HL-60 (cell line): ENCODE measurements at regions not wholly inside any gene's neighbourhood (a gene's known extent, or its start where the extent isn't known, plus 50 kb on each side); places are given as distances from the start of the nearest gene placed in this dataset.
"Not testable (repeated sequence)": the region's sequence is repeated elsewhere in the genome, so short reads cannot be mapped to it uniquely, and the experiment has no call there.

ENCODE experiments used
- DNase-seq, 2 experiments: peaks; one replicate each; pipeline ENCODE4 v3.0.0-alpha.2; 2010 to 2020; ENCODE audit warnings: low read depth in 1 of 2, low spot score in 1 of 2
- H3K27ac ChIP-seq: fragments of 250-450 bp; sonication (Bioruptor Pico); replicated peaks from 2 replicates; pipeline ENCODE4 v1.5.1; 2020; ENCODE audit warnings: mild to moderate bottlenecking, moderate library complexity
- H3K27me3 ChIP-seq: fragments of 250-450 bp; sonication (Bioruptor Pico); 2 replicates; pipeline ENCODE4 v1.5.1; 2021; ENCODE audit warnings: mild to moderate bottlenecking, moderate library complexity; ENCODE audit not compliant: insufficient read depth, poor library complexity, severe bottlenecking
- H3K4me3 ChIP-seq: replicated peaks from 2 replicates; pipeline ENCODE4 v1.5.1; 2011; ENCODE audit warnings: mild to moderate bottlenecking, control low read depth, low read length; ENCODE audit not compliant: insufficient read depth
- CTCF ChIP-seq: IDR thresholded peaks from one replicate; pipeline ENCODE4 v1.5.1; 2011; ENCODE audit warnings: low read length, control low read depth, inconsistent platforms; ENCODE audit not compliant: insufficient read depth
- GABPA ChIP-seq: IDR thresholded peaks from 2 replicates; pipeline ENCODE4 v1.6.1; 2012; ENCODE audit warnings: low read depth
- POLR2AphosphoS5 ChIP-seq: IDR thresholded peaks from 2 replicates; pipeline ENCODE4 v1.6.1; 2012; ENCODE audit warnings: low read depth
- SPI1 ChIP-seq: IDR thresholded peaks from 2 replicates; pipeline ENCODE4 v1.6.1; 2012; ENCODE audit warnings: low read depth, mild to moderate bottlenecking, borderline replicate concordance
- TF ChIP-seq, protein P1 (sequence below): IDR thresholded peaks from 2 replicates; pipeline ENCODE4 v1.6.1; 2012; ENCODE audit warnings: low read depth; ENCODE audit not compliant: insufficient replicate concordance

- no peak for DNase-seq
- no peaks in the 10 kb centered on the region for H3K27me3 ChIP-seq
- no peak for TF ChIP-seq SPI1
- TF ChIP-seq, protein P1, sequence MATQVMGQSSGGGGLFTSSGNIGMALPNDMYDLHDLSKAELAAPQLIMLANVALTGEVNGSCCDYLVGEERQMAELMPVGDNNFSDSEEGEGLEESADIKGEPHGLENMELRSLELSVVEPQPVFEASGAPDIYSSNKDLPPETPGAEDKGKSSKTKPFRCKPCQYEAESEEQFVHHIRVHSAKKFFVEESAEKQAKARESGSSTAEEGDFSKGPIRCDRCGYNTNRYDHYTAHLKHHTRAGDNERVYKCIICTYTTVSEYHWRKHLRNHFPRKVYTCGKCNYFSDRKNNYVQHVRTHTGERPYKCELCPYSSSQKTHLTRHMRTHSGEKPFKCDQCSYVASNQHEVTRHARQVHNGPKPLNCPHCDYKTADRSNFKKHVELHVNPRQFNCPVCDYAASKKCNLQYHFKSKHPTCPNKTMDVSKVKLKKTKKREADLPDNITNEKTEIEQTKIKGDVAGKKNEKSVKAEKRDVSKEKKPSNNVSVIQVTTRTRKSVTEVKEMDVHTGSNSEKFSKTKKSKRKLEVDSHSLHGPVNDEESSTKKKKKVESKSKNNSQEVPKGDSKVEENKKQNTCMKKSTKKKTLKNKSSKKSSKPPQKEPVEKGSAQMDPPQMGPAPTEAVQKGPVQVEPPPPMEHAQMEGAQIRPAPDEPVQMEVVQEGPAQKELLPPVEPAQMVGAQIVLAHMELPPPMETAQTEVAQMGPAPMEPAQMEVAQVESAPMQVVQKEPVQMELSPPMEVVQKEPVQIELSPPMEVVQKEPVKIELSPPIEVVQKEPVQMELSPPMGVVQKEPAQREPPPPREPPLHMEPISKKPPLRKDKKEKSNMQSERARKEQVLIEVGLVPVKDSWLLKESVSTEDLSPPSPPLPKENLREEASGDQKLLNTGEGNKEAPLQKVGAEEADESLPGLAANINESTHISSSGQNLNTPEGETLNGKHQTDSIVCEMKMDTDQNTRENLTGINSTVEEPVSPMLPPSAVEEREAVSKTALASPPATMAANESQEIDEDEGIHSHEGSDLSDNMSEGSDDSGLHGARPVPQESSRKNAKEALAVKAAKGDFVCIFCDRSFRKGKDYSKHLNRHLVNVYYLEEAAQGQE: no peak
Observed at GRCh38 chr1:190832511-190832910, 354.8 kb upstream of the BRINP3 start.

GRCh38 chr1:190835658-190836057, 358.0 kb upstream of the BRINP3 start:
- H3K27me3 ChIP-seq: no peaks in the 10 kb centered on the region
- no peak for DNase-seq
- no peak overlapping the region for H3K27ac ChIP-seq
- TF ChIP-seq GABPA: no peak
- TF ChIP-seq POLR2AphosphoS5: no peak
- no peak for TF ChIP-seq SPI1
- TF ChIP-seq, protein P1: no peak
- no peak for TF ChIP-seq CTCF
- no peak overlapping the region for H3K4me3 ChIP-seq

More at GRCh38 chr1:190832511-190832910, 354.8 kb upstream of the BRINP3 start:
- Histone ChIP-seq H3K27ac (no peak overlapping the region), H3K4me3 (no peak overlapping the region)

GRCh38 chr1:190837200-190837599, 359.5 kb upstream of the BRINP3 start:
- not testable (repeated sequence) for H3K4me3 ChIP-seq, H3K27me3 ChIP-seq, H3K27ac ChIP-seq, DNase-seq

GRCh38 chr1:190837888-190838287, 360.2 kb upstream of the BRINP3 start:
- no peak for DNase-seq
- Histone ChIP-seq H3K27me3 (no peaks in the 10 kb centered on the region), H3K4me3 (no peak overlapping the region), H3K27ac (no peak overlapping the region)
- no peak for TF ChIP-seq CTCF
- no peak for TF ChIP-seq GABPA
- TF ChIP-seq, protein P1: no peak
- no peak for TF ChIP-seq POLR2AphosphoS5
- no peak for TF ChIP-seq SPI1
